ENCODE measurements at regions not wholly inside any gene's neighbourhood (a gene's known extent, or its start where the extent isn't known, plus 50 kb on each side); places are given as distances from the start of the nearest gene placed in this dataset.

GRCh38 chr3:159536876-159537275 lies 451.8 kb upstream of the IL12A start (continued):
- TF ChIP-seq, protein P1, sequence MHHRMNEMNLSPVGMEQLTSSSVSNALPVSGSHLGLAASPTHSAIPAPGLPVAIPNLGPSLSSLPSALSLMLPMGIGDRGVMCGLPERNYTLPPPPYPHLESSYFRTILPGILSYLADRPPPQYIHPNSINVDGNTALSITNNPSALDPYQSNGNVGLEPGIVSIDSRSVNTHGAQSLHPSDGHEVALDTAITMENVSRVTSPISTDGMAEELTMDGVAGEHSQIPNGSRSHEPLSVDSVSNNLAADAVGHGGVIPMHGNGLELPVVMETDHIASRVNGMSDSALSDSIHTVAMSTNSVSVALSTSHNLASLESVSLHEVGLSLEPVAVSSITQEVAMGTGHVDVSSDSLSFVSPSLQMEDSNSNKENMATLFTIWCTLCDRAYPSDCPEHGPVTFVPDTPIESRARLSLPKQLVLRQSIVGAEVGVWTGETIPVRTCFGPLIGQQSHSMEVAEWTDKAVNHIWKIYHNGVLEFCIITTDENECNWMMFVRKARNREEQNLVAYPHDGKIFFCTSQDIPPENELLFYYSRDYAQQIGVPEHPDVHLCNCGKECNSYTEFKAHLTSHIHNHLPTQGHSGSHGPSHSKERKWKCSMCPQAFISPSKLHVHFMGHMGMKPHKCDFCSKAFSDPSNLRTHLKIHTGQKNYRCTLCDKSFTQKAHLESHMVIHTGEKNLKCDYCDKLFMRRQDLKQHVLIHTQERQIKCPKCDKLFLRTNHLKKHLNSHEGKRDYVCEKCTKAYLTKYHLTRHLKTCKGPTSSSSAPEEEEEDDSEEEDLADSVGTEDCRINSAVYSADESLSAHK (tag by site-specific recombination; IDR thresholded peaks at IDR 0.05): no peak
- TF ChIP-seq REPIN1 (tag by site-specific recombination; IDR thresholded peaks at IDR 0.05; ENCODE audit: low read depth): no peak
- TF ChIP-seq ZBTB1 (tag by site-specific recombination; IDR thresholded peaks at IDR 0.05): no peak
- TF ChIP-seq ZNF792 (tag by site-specific recombination; IDR thresholded peaks at IDR 0.05): no peak
- no peak for TF ChIP-seq HOXA7 (CRISPR knock-in tag; IDR thresholded peaks at IDR 0.05; ENCODE audit: borderline replicate concordance)
- TF ChIP-seq ZXDB (tag by site-specific recombination; IDR thresholded peaks at IDR 0.05): no peak
- TF ChIP-seq ZNF341 (tag by site-specific recombination; IDR thresholded peaks at IDR 0.05; ENCODE audit: low read depth): no peak
- TF ChIP-seq ZNF701 (tag by site-specific recombination; IDR thresholded peaks at IDR 0.05): no peak

DNA sequence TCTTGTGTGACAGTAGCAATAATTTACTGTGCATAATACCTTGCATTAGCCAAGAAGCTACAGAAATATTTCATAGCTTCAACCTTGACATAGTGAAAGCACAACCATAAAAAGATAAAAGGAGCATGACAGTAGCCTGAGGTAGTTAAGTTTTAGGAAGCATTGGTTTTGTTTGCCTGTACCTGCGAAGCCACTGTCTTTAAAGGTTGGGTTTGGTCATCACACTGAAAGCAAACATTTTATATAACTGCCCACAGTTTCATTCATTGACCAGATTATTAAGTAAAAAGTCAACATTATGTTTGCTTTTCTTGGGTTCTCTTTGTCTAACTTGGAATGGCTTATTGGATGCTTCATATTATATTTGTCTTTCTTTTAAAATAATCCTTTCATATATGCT lies 450.1 kb upstream of the IL12A start:
- no peak overlapping the region for H3K27ac ChIP-seq (ENCODE audit: extremely low read depth, low read depth, low read length)
- POLR2A ChIA-PET: no interaction called here
- TF ChIP-seq GLI4 (tag by site-specific recombination; IDR thresholded peaks at IDR 0.05): no peak
- TF ChIP-seq ZNF211 (tag by site-specific recombination; IDR thresholded peaks at IDR 0.05; ENCODE audit: low read depth): no peak
- no peak for TF ChIP-seq ZNF629 (tag by site-specific recombination; IDR thresholded peaks at IDR 0.05)
- no peak for TF ChIP-seq ZNF239 (tag by site-specific recombination; IDR thresholded peaks at IDR 0.05)
- TF ChIP-seq SP7 (tag by site-specific recombination; IDR thresholded peaks at IDR 0.05): no peak
- TF ChIP-seq ZNF354C (tag by site-specific recombination; IDR thresholded peaks at IDR 0.05; ENCODE audit: borderline replicate concordance, low read depth): no peak
- TF ChIP-seq ZNF157 (tag by site-specific recombination; IDR thresholded peaks at IDR 0.05): no peak
- TF ChIP-seq ZNF48 (tag by site-specific recombination; IDR thresholded peaks at IDR 0.05): no peak
- no peak for TF ChIP-seq ZNF274 (IDR thresholded peaks at IDR 0.05; ENCODE audit: low read length)
- no peak for TF ChIP-seq ZNF274 (tag by site-specific recombination; IDR thresholded peaks at IDR 0.05; ENCODE audit: borderline replicate concordance)
- no peak for TF ChIP-seq MYNN (tag by site-specific recombination; IDR thresholded peaks at IDR 0.05; ENCODE audit: borderline replicate concordance)
- CTCF ChIA-PET: no interaction called here
- no peaks in the 10 kb centered on the region for H3K4me1 ChIP-seq (ENCODE audit: control insufficient read depth, insufficient read depth, low read length)
- no peaks in the 10 kb centered on the region for H3K9me3 ChIP-seq (ENCODE audit: control insufficient read depth, insufficient read depth, low read depth, low read length)
- no peak overlapping the region for H3K4me3 ChIP-seq (ENCODE audit: low read depth, low read length)
- no peaks in the 10 kb centered on the region for H3K36me3 ChIP-seq (ENCODE audit: control insufficient read depth in 2 of 2, insufficient read depth in 1 of 2, low read length in 2 of 2)

DNA sequence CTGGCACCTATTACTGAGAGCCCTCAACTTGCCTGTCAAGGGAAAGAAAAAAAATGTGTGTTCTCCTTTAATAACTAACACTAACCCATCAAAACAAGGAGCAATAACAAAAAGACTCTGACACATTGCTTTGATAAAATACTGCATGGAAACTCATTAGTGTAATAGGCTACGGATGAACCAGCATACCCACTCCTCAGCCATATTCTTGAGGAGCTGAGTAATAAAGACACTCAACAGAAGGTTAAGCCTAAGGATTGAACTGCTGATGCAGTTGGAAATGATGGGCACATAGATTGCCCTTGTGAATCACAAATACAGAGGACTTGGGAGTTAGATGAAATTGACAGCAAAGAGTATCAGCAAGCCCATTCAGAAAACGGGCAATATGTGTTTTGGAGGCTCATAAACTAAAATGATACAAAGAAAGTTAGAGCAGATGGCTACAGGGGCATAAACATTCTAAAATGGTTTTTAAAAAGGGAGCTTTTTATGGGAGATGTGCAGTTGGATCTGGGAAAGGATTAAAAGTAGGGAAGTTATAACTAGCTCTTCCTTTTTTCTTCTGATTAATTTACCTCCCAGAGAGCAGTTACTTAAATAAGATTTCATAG lies 447.6 kb upstream of the IL12A start:
- Histone ChIP-seq H3K4me3 (ENCODE audit: low read depth, low read length) (no peak overlapping the region), H3K4me1 (ENCODE audit: control insufficient read depth, insufficient read depth, low read length) (no peaks in the 10 kb centered on the region), H3K36me3 (ENCODE audit: control insufficient read depth in 2 of 2, insufficient read depth in 1 of 2, low read length in 2 of 2) (no peaks in the 10 kb centered on the region), H3K9me3 (ENCODE audit: control insufficient read depth, insufficient read depth, low read depth, low read length) (no peaks in the 10 kb centered on the region), H3K27ac (ENCODE audit: extremely low read depth, low read depth, low read length) (no peak overlapping the region)
- ChIA-PET CTCF (no interaction called here), POLR2A (no interaction called here)
- TF ChIP-seq YY1 (tag by site-specific recombination; IDR thresholded peaks at IDR 0.05) (no peak), ZNF391 (tag by site-specific recombination; IDR thresholded peaks at IDR 0.05; ENCODE audit: borderline replicate concordance, low read depth) (no peak), ZNF112 (tag by site-specific recombination; IDR thresholded peaks at IDR 0.05) (no peak), KLF9 (tag by site-specific recombination; IDR thresholded peaks at IDR 0.05; ENCODE audit: low read depth) (no peak), ZNF211 (tag by site-specific recombination; IDR thresholded peaks at IDR 0.05; ENCODE audit: low read depth) (no peak), ZNF184 (tag by site-specific recombination; IDR thresholded peaks at IDR 0.05) (no peak), ZNF830 (tag by site-specific recombination; IDR thresholded peaks at IDR 0.05; ENCODE audit: low read depth) (no peak), ZNF416 (tag by site-specific recombination; IDR thresholded peaks at IDR 0.05) (no peak), MYNN (tag by site-specific recombination; IDR thresholded peaks at IDR 0.05; ENCODE audit: borderline replicate concordance) (no peak), REPIN1 (tag by site-specific recombination; IDR thresholded peaks at IDR 0.05; ENCODE audit: low read depth) (no peak), GFI1B (tag by site-specific recombination; IDR thresholded peaks at IDR 0.05) (no peak), ZNF660 (tag by site-specific recombination; IDR thresholded peaks at IDR 0.05) (no peak), ZNF18 (tag by site-specific recombination; IDR thresholded peaks at IDR 0.05) (no peak), ZBTB1 (tag by site-specific recombination; IDR thresholded peaks at IDR 0.05) (no peak), ZSCAN23 (tag by site-specific recombination; IDR thresholded peaks at IDR 0.05) (no peak)
- TF ChIP-seq, protein P2, sequence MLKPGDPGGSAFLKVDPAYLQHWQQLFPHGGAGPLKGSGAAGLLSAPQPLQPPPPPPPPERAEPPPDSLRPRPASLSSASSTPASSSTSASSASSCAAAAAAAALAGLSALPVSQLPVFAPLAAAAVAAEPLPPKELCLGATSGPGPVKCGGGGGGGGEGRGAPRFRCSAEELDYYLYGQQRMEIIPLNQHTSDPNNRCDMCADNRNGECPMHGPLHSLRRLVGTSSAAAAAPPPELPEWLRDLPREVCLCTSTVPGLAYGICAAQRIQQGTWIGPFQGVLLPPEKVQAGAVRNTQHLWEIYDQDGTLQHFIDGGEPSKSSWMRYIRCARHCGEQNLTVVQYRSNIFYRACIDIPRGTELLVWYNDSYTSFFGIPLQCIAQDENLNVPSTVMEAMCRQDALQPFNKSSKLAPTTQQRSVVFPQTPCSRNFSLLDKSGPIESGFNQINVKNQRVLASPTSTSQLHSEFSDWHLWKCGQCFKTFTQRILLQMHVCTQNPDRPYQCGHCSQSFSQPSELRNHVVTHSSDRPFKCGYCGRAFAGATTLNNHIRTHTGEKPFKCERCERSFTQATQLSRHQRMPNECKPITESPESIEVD (tag by site-specific recombination; IDR thresholded peaks at IDR 0.05): no peak

Measured in HEK293 (cell line).